T-cell (primary cell): ENCODE measurements at regions not wholly inside any gene's neighbourhood (a gene's known extent, or its start where the extent isn't known, plus 50 kb on each side); places are given as distances from the start of the nearest gene placed in this dataset.

Experiments used
- ATAC-seq, 4 experiments: fragments of 200-7000 bp in 3 of 4; fragments of 150-1000 bp in 1 of 4; cut with Tn5 transposase; replicated peaks in 1 of 4; 1 replicate in 3 of 4; 2 replicates in 1 of 4; pipeline ENCODE4 v1.10.0; 2021; ENCODE audit warnings: moderate library complexity in 3 of 4, mild to moderate bottlenecking in 2 of 4, moderate number of reproducible peaks in 1 of 4
- CTCF ChIA-PET, 2 donors: fragments of 300-600 bp; sonication (Branson Sonifier 250); formaldehyde crosslinking; loops; one replicate each; lab custom pipeline; 2022; ENCODE audit warnings: antibody characterized with exemption in 2 of 2; lab: Charles Lee
- POLR2A ChIA-PET, 2 donors: fragments of 300-600 bp; sonication (Branson Sonifier 250); formaldehyde crosslinking; loops; one replicate each; lab custom pipeline; 2022; ENCODE audit warnings: antibody characterized with exemption in 2 of 2; lab: Charles Lee
- DNase-seq, 35 experiments: peaks; one replicate each; pipeline versions ENCODE4 v3.0.0 to v3.0.0-alpha.2; 2013 to 2023
- H3K27ac ChIP-seq: one replicate; pipeline ENCODE4 v1.5.1; 2013; ENCODE audit warnings: low read length
- H3K27me3 ChIP-seq, 2 experiments: replicated peaks in 1 of 2; 1 replicate in 1 of 2; 2 replicates in 1 of 2; pipeline versions ENCODE4 v1.6.1 to v1.7.0; 2013; ENCODE audit warnings: low read length in 1 of 2, mixed read lengths in 1 of 2; ENCODE audit not compliant: control insufficient read depth in 2 of 2, insufficient read depth in 2 of 2; ENCODE audit errors: extremely low read depth in 1 of 2
- H3K36me3 ChIP-seq, 2 donors: 1 replicate in 1 of 2; 2 replicates in 1 of 2; pipeline versions ENCODE4 v1.6.1 to v1.7.0; 2013; ENCODE audit warnings: low read length in 1 of 2; ENCODE audit not compliant: control insufficient read depth in 2 of 2, insufficient read depth in 1 of 2; ENCODE audit errors: extremely low read depth in 1 of 2
- H3K4me1 ChIP-seq, 2 experiments: 1 replicate in 1 of 2; 2 replicates in 1 of 2; pipeline versions ENCODE4 v1.6.1 to v1.7.0; 2013; ENCODE audit warnings: low read length in 2 of 2, mixed read lengths in 1 of 2; ENCODE audit not compliant: insufficient read depth in 2 of 2, control insufficient read depth in 1 of 2; ENCODE audit errors: extremely low read depth in 1 of 2
- H3K4me3 ChIP-seq, 2 donors: 1 replicate in 1 of 2; 2 replicates in 1 of 2; pipeline versions ENCODE4 v1.5.1 to v1.7.0; 2013; ENCODE audit warnings: mild to moderate bottlenecking in 2 of 2, low read length in 1 of 2, moderate library complexity in 1 of 2; ENCODE audit not compliant: control insufficient read depth in 1 of 2; ENCODE audit errors: extremely low read depth in 1 of 2
- H3K9me3 ChIP-seq: 2 replicates; pipeline ENCODE4 v1.7.0; 2013
- H3K27ac Mint-ChIP-seq, 2 donors: one replicate each; pipeline ENCODE4 v1.8.0; 2020 to 2021; ENCODE audit warnings: mild to moderate bottlenecking in 2 of 2, mixed read lengths in 2 of 2
- H3K27me3 Mint-ChIP-seq, 2 donors: one replicate each; pipeline ENCODE4 v1.8.0; 2021 to 2022; ENCODE audit warnings: mixed read lengths in 2 of 2
- H3K36me3 Mint-ChIP-seq: one replicate; pipeline ENCODE4 v1.8.0; 2021; ENCODE audit warnings: mixed read lengths
- H3K4me1 Mint-ChIP-seq, 3 donors: one replicate each; pipeline ENCODE4 v1.8.0; 2020 to 2022; ENCODE audit warnings: mixed read lengths in 3 of 3, mild to moderate bottlenecking in 1 of 3
- H3K4me3 Mint-ChIP-seq, 3 donors: one replicate each; pipeline ENCODE4 v1.8.0; 2020 to 2022; ENCODE audit warnings: mild to moderate bottlenecking in 3 of 3, mixed read lengths in 3 of 3, moderate library complexity in 3 of 3
- H3K9me3 Mint-ChIP-seq, 3 donors: one replicate each; pipeline ENCODE4 v1.8.0; 2020 to 2022; ENCODE audit warnings: mixed read lengths in 3 of 3
- WGBS: methylation state at CpG from one replicate; pipeline ENCODE4 v1.1.5; 2013; ENCODE audit warnings: missing lambda C conversion rate; ENCODE audit not compliant: insufficient coverage; 5-methylcytosine and 5-hydroxymethylcytosine counted together

DNA sequence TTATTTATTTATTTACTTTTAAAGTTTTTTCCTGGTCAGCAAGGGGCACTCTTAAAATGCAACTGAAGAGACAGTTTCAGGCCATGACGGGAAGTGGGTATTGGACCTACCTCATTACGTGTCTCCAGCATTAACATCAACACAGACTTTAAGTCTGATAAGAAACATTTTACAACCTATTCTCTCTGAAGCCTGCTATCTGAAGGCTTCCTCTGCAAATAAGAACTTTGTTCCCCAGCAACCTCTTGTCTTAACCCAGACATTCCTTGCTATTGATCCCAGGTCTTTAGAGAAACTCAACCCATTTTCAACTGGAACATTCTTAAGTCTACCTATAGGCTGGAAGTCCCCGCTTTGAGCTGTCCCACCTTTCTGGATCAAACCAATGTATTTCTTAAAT is 258.3 kb upstream of the TMPRSS15 start:
- Mint-ChIP-seq H3K4me1 (no peaks in the 10 kb centered on the region), H3K36me3 (no peaks in the 10 kb centered on the region), H3K4me3 (no peak overlapping the region), H3K27me3 (no peaks in the 10 kb centered on the region), H3K27ac (no peak overlapping the region), H3K9me3 (peaks cover 10 to 21% (median 16%) of the 10 kb centered on the region in 3 donors)
- Histone ChIP-seq H3K4me3 (no peak overlapping the region), H3K27ac (no peak overlapping the region), H3K36me3 (no peaks in the 10 kb centered on the region), H3K4me1 (no peaks in the 10 kb centered on the region), H3K9me3 (no peaks in the 10 kb centered on the region), H3K27me3 (no peaks in the 10 kb centered on the region)
- POLR2A ChIA-PET, result no interaction called here
- 80% methylated on average over 1 of the region's 3 CpGs for WGBS
- CTCF ChIA-PET, result interaction anchor here in 1 of 2 donors (0.5 kb wide), 1 partner anchor 11 kb away, joined by 4 read pairs; no protein-coding TSS in a partner anchor
- DNase-seq (no peak), ATAC-seq (no peak)

DNA sequence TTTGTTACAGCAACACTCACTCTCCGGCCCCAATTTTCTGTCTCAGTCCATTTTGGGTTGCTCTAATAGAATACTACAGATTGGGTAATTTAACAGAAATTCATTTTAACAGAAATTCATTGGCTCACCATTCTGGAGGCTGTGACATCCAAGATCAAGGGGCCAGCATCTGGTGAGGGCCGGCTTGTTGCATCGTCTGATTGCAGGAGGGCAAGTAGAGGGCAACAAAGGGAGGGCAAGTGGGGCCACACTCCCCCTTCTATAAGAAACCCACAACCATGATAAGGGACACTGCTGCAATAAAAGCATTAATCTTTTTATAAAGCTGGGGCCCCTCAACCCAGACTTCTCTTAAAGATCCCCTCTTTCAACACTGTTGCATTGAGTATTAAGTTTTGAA is 260.1 kb upstream of the TMPRSS15 start:
- Mint-ChIP-seq H3K36me3 (no peaks in the 10 kb centered on the region), H3K27ac (no peak overlapping the region), H3K27me3 (no peaks in the 10 kb centered on the region), H3K4me1 (no peaks in the 10 kb centered on the region), H3K4me3 (no peak overlapping the region), H3K9me3 (peaks cover 12 to 28% (median 21%) of the 10 kb centered on the region in 3 donors)
- Histone ChIP-seq H3K36me3 (no peaks in the 10 kb centered on the region), H3K27me3 (no peaks in the 10 kb centered on the region), H3K4me1 (no peaks in the 10 kb centered on the region), H3K4me3 (no peak overlapping the region), H3K9me3 (no peaks in the 10 kb centered on the region), H3K27ac (no peak overlapping the region)
- CTCF ChIA-PET, result no interaction called here
- no peak for DNase-seq
- POLR2A ChIA-PET, result no interaction called here
- no CpG with 5 or more reads among the region's 3 CpGs for WGBS
- no peak for ATAC-seq

DNA sequence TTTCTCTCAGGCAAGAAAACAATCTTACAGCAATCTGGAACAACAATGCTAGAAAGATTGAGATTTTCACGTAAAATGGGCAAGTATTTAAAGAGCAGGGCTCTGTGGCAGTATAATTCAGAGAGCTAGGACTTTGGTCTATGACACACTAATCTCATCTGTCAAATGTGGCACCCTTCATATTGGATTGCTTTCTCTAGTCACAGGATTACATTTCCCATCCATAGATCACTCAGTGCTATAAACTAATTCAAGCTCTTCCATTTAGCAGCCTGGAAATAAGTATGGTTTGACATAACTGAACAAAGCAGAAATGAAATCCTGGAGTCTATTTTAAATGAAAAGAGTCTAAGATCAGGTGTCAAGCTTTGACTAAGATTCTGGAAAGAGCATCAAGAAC is 263.1 kb upstream of the TMPRSS15 start:
- no peak overlapping the region for H3K4me3 Mint-ChIP-seq
- Histone ChIP-seq H3K27ac (no peak overlapping the region), H3K9me3 (no peaks in the 10 kb centered on the region), H3K27me3 (no peaks in the 10 kb centered on the region), H3K4me3 (no peak overlapping the region), H3K4me1 (no peaks in the 10 kb centered on the region), H3K36me3 (no peaks in the 10 kb centered on the region)
- peaks cover 19 to 42% (median 25%) of the 10 kb centered on the region in 3 donors for H3K9me3 Mint-ChIP-seq
- ChIA-PET POLR2A (no interaction called here), CTCF (no interaction called here)
- no peak for DNase-seq
- no peaks in the 10 kb centered on the region for H3K27me3 Mint-ChIP-seq
- no peaks in the 10 kb centered on the region for H3K36me3 Mint-ChIP-seq
- ATAC-seq, result no peak
- 83% methylated on average over 1 of the region's 1 CpG for WGBS
- H3K4me1 Mint-ChIP-seq, result no peaks in the 10 kb centered on the region
- no peak overlapping the region for H3K27ac Mint-ChIP-seq

DNA sequence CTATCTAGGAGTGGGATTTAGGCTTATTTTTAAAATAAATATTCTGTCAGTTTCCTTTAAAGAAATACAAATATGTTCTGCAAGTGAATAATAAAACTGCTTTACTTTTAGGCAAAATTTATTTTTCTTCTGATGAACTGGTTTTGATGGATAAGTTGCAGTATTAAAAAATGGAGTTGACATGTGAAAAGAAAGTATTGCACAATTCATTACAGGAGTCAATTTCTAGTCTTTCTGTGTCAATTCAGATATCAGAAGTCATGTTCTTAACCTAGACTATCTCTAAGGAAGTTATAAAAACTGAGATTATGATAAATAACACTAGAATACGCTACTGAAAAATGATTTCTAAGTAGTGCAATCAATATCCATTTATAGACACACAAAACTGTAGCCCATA is 270.2 kb upstream of the TMPRSS15 start:
- Mint-ChIP-seq H3K27me3 (no peaks in the 10 kb centered on the region), H3K4me3 (no peak overlapping the region), H3K4me1 (no peaks in the 10 kb centered on the region), H3K9me3 (peaks cover 8 to 31% (median 23%) of the 10 kb centered on the region in 3 donors), H3K36me3 (no peaks in the 10 kb centered on the region), H3K27ac (no peak overlapping the region)
- Histone ChIP-seq H3K27me3 (no peaks in the 10 kb centered on the region), H3K36me3 (no peaks in the 10 kb centered on the region), H3K27ac (no peak overlapping the region), H3K4me1 (no peaks in the 10 kb centered on the region), H3K4me3 (no peak overlapping the region), H3K9me3 (no peaks in the 10 kb centered on the region)
- DNase-seq (no peak), ATAC-seq (no peak)
- POLR2A ChIA-PET, result no interaction called here
- no CpG with 5 or more reads among the region's 1 CpG for WGBS
- CTCF ChIA-PET, result no interaction called here

DNA sequence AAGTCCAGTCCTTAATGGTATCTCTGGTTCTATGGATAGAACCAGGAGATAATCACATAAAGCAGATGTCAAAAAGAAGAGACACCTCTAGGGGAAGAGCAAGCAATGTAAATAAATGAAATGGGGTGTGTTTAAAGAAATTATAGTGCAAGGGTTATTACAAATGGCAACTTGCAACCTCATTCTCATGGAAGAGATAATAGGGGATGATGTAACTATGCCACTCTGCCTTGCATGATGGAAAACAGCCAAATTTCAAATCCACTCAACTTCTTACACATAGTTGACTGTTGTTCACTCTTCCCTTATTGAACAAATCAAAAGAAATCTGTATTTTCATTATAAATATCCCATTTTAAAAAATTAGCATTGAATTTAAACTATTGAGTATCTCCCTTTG is 274.0 kb upstream of the TMPRSS15 start:
- H3K9me3 Mint-ChIP-seq, result peaks cover 8 to 19% (median 17%) of the 10 kb centered on the region in 3 donors
- CTCF ChIA-PET, result no interaction called here

DNA sequence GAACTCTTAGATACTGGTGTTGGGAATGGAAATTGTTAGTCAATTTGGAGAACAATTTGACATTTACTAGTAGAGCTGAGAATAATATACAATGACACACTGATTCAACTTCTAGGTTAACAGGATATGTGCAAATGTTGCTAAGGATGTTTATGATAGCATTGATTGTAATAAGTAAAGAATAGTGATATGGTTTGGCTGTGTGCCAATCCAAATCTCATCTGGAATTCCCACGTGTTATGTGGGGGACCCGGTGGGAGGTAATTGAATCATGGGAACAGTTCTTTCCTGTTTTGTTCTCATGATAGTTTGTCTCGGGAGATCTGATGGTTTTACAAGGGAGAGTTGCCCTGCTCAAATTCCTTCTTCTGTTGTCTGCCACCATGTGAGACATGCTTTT is 302.4 kb upstream of the TMPRSS15 start:
- no peaks in the 10 kb centered on the region for H3K27me3 Mint-ChIP-seq
- ATAC-seq, result no peak
- no peaks in the 10 kb centered on the region for H3K36me3 Mint-ChIP-seq
- peaks cover 8 to 18% (median 9%) of the 10 kb centered on the region in 3 donors for H3K9me3 Mint-ChIP-seq
- no peak overlapping the region for H3K27ac Mint-ChIP-seq
- H3K27me3 ChIP-seq, result no peaks in the 10 kb centered on the region
- 100% methylated on average over 1 of the region's 3 CpGs for WGBS
- no peak for DNase-seq
- H3K9me3 ChIP-seq, result no peaks in the 10 kb centered on the region
- CTCF ChIA-PET, result no interaction called here
- H3K4me3 Mint-ChIP-seq, result no peak overlapping the region
- POLR2A ChIA-PET, result no interaction called here
- H3K4me1 ChIP-seq, result no peaks in the 10 kb centered on the region
- H3K36me3 ChIP-seq, result no peaks in the 10 kb centered on the region
- H3K27ac ChIP-seq, result no peak overlapping the region
- no peaks in the 10 kb centered on the region for H3K4me1 Mint-ChIP-seq
- no peak overlapping the region for H3K4me3 ChIP-seq

More for the DNA sequence above, 274.0 kb upstream of the TMPRSS15 start:
- no peaks in the 10 kb centered on the region for H3K27me3 ChIP-seq
- POLR2A ChIA-PET, result no interaction called here
- no peak overlapping the region for H3K4me3 ChIP-seq
- no peaks in the 10 kb centered on the region for H3K36me3 Mint-ChIP-seq
- H3K9me3 ChIP-seq, result no peaks in the 10 kb centered on the region
- no peak overlapping the region for H3K4me3 Mint-ChIP-seq
- no peaks in the 10 kb centered on the region for H3K4me1 Mint-ChIP-seq
- no peaks in the 10 kb centered on the region for H3K36me3 ChIP-seq
- DNase-seq (no peak), ATAC-seq (no peak)
- no peak overlapping the region for H3K27ac Mint-ChIP-seq
- H3K27ac ChIP-seq, result no peak overlapping the region
- no peaks in the 10 kb centered on the region for H3K4me1 ChIP-seq
- H3K27me3 Mint-ChIP-seq, result no peaks in the 10 kb centered on the region

DNA sequence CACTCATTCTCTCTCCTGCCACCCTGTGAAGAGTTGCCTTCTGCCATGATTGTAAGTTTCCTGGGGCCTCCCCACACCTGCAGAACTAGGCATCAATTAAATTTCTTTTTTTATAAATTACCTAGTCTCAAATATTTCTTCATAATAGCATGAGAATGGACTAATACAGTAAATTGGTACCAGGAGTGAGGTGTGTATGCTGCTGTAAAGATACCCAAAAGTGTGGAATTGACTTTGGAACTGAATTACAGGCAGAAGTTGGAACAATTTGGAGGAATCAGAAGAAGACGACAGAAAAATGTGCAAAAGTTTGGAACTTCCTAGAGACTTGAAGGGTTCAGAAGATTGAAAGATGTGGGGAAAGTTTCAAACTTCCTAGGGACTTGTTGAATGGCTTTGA is 308.1 kb upstream of the TMPRSS15 start:
- ChIA-PET CTCF (no interaction called here), POLR2A (no interaction called here)
- 100% methylated on average over 1 of the region's 1 CpG for WGBS
- H3K4me3 Mint-ChIP-seq, result no peak overlapping the region
- H3K27ac Mint-ChIP-seq, result no peak overlapping the region
- no peak overlapping the region for H3K27ac ChIP-seq
- peaks cover 10 to 31% (median 14%) of the 10 kb centered on the region in 3 donors for H3K9me3 Mint-ChIP-seq
- H3K36me3 Mint-ChIP-seq, result no peaks in the 10 kb centered on the region
- H3K4me3 ChIP-seq, result no peak overlapping the region
- H3K36me3 ChIP-seq, result no peaks in the 10 kb centered on the region
- ATAC-seq (no peak), DNase-seq (no peak)
- no peaks in the 10 kb centered on the region for H3K9me3 ChIP-seq
- no peaks in the 10 kb centered on the region for H3K4me1 Mint-ChIP-seq
- H3K27me3 ChIP-seq, result no peaks in the 10 kb centered on the region
- no peaks in the 10 kb centered on the region for H3K27me3 Mint-ChIP-seq
- no peaks in the 10 kb centered on the region for H3K4me1 ChIP-seq
